Glutamatergic neuron (in vitro differentiated cells): ENCODE measurements at regions not wholly inside any gene's neighbourhood (a gene's known extent, or its start where the extent isn't known, plus 50 kb on each side); places are given as distances from the start of the nearest gene placed in this dataset.

Source experiments
- DNase-seq: peaks from one replicate; pipeline ENCODE4 v3.0.0; 2022
- H3K27ac Mint-ChIP-seq: one replicate; pipeline ENCODE4 v1.8.0; 2020; ENCODE audit warnings: mild to moderate bottlenecking, mixed read lengths, inconsistent platforms; ENCODE audit not compliant: unreplicated experiment
- H3K27me3 Mint-ChIP-seq: one replicate; pipeline ENCODE4 v1.8.0; 2020; ENCODE audit warnings: mild to moderate bottlenecking, moderate library complexity, mixed read lengths, inconsistent platforms; ENCODE audit not compliant: unreplicated experiment
- H3K36me3 Mint-ChIP-seq: one replicate; pipeline ENCODE4 v1.8.0; 2020; ENCODE audit warnings: mild to moderate bottlenecking, mixed read lengths, inconsistent platforms; ENCODE audit not compliant: unreplicated experiment
- H3K4me1 Mint-ChIP-seq: one replicate; pipeline ENCODE4 v1.8.0; 2020; ENCODE audit warnings: mild to moderate bottlenecking, low read depth, mixed read lengths, inconsistent platforms; ENCODE audit not compliant: unreplicated experiment
- H3K4me3 Mint-ChIP-seq: one replicate; pipeline ENCODE4 v1.8.0; 2020; ENCODE audit warnings: mild to moderate bottlenecking, mixed read lengths, inconsistent platforms; ENCODE audit not compliant: unreplicated experiment
- H3K9me3 Mint-ChIP-seq: one replicate; pipeline ENCODE4 v1.8.0; 2020; ENCODE audit warnings: mild to moderate bottlenecking, moderate library complexity, mixed read lengths, inconsistent platforms; ENCODE audit not compliant: unreplicated experiment
- CTCF ChIP-seq: fragments of 200-600 bp; sonication (generic); IDR thresholded peaks from one replicate; pipeline ENCODE4 v1.5.0; 2021; ENCODE audit not compliant: partially characterized antibody, unreplicated experiment

GRCh38 chr6:119686644-119687043, 337.1 kb upstream of the MAN1A1 start:
- H3K4me1 Mint-ChIP-seq: no peaks in the 10 kb centered on the region
- H3K4me3 Mint-ChIP-seq: no peak overlapping the region
- TF ChIP-seq CTCF: no peak
- no peaks in the 10 kb centered on the region for H3K27me3 Mint-ChIP-seq
- H3K27ac Mint-ChIP-seq: no peak overlapping the region
- H3K36me3 Mint-ChIP-seq: no peaks in the 10 kb centered on the region
- no peak for DNase-seq
- peaks cover 2% of the 10 kb centered on the region for H3K9me3 Mint-ChIP-seq

GRCh38 chr6:119686240-119686639, 336.7 kb upstream of the MAN1A1 start:
- Mint-ChIP-seq H3K27me3 (no peaks in the 10 kb centered on the region), H3K27ac (no peak overlapping the region), H3K36me3 (no peaks in the 10 kb centered on the region), H3K4me1 (no peaks in the 10 kb centered on the region), H3K4me3 (no peak overlapping the region), H3K9me3 (peaks cover 2% of the 10 kb centered on the region)
- TF ChIP-seq CTCF: no peak
- DNase-seq: no peak

GRCh38 chr6:119683671-119684070, 334.1 kb upstream of the MAN1A1 start:
- Mint-ChIP-seq H3K36me3 (no peaks in the 10 kb centered on the region), H3K9me3 (no peaks in the 10 kb centered on the region), H3K27ac (no peak overlapping the region), H3K4me1 (no peaks in the 10 kb centered on the region), H3K4me3 (no peak overlapping the region), H3K27me3 (no peaks in the 10 kb centered on the region)
- no peak for DNase-seq
- no peak for TF ChIP-seq CTCF

- H3K27me3 Mint-ChIP-seq: no peaks in the 10 kb centered on the region
- H3K9me3 Mint-ChIP-seq: no peaks in the 10 kb centered on the region
- TF ChIP-seq CTCF: no peak
- H3K36me3 Mint-ChIP-seq: no peaks in the 10 kb centered on the region
- H3K4me3 Mint-ChIP-seq: no peak overlapping the region
- H3K27ac Mint-ChIP-seq: no peak overlapping the region
- no peaks in the 10 kb centered on the region for H3K4me1 Mint-ChIP-seq
- no peak for DNase-seq
These were observed 333.5 kb upstream of the MAN1A1 start for GRCh38 chr6:119683031-119683430.

GRCh38 chr6:119678961-119679360, 329.4 kb upstream of the MAN1A1 start:
- Mint-ChIP-seq H3K36me3 (no peaks in the 10 kb centered on the region), H3K27me3 (no peaks in the 10 kb centered on the region), H3K9me3 (no peaks in the 10 kb centered on the region), H3K27ac (no peak overlapping the region), H3K4me3 (no peak overlapping the region), H3K4me1 (no peaks in the 10 kb centered on the region)
- TF ChIP-seq CTCF: no peak
- DNase-seq: no peak
